ENCODE measurements at regions not wholly inside any gene's neighbourhood (a gene's known extent, or its start where the extent isn't known, plus 50 kb on each side); places are given as distances from the start of the nearest gene placed in this dataset.

DNA sequence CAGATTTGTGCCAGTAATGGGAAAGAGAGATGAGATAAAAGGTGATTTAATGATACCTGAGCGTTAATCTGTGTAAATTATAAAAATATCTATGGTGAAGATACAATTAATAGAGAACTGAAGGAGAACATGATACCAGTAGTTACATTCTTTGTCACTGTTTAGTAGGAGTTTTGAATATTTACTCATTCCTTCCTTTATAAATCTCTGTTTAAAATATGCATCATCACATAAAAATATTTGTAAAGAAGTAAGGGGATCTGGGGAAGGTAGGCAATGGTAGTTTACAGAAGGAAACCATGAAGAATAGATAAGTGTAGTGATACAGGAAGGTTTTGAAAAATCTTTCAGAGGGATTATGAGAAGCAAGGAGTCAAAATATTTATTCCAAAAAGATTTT is 190.6 kb upstream of the PCDH18 start:
- 75 to 83% methylated on average over 1 of the region's 1 CpG for WGBS, 2 donors
- no peak for ATAC-seq (ENCODE audit: low FRiP score)
- Histone ChIP-seq H3K36me3 (ENCODE audit: control insufficient read depth in 1 of 2, insufficient read depth in 2 of 2, low read length in 1 of 2) (no peaks in the 10 kb centered on the region), H3K9me3 (ENCODE audit: control insufficient read depth, low read length) (no peaks in the 10 kb centered on the region), H3K4me3 (ENCODE audit: low read length in 2 of 2) (no peak overlapping the region), H3K27me3 (ENCODE audit: control insufficient read depth in 1 of 2, insufficient read depth in 2 of 2, low read length in 1 of 2) (no peaks in the 10 kb centered on the region), H3K4me1 (ENCODE audit: control insufficient read depth in 1 of 2, insufficient read depth in 2 of 2, low read length in 2 of 2) (no peaks in the 10 kb centered on the region), H3K27ac (ENCODE audit: low read depth in 1 of 2, low read length in 2 of 2) (no peak overlapping the region)
- no peak for DNase-seq
- intact Hi-C loops (cut with DNase I) = no loop called here

DNA sequence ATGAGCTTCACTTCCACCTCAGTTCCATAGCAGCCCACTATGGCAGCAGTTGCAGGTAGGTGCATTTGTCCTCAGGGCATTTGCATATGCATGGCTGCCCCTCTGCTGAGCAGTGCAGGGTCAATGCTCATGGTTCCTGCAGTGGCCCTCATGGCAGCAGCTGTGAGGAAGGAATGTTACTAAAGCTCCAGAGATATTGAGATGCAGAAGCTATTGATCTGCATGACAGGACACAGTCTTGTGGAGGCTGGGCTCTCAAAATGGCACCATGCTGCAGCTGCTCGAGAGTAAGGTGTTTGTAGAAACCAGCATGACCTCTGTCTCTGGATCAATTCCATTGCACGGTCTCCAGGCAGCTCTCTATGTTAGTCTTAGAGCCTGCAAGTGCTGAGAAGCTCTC is 179.2 kb upstream of the PCDH18 start:
- no peak for ATAC-seq (ENCODE audit: low FRiP score)

DNA sequence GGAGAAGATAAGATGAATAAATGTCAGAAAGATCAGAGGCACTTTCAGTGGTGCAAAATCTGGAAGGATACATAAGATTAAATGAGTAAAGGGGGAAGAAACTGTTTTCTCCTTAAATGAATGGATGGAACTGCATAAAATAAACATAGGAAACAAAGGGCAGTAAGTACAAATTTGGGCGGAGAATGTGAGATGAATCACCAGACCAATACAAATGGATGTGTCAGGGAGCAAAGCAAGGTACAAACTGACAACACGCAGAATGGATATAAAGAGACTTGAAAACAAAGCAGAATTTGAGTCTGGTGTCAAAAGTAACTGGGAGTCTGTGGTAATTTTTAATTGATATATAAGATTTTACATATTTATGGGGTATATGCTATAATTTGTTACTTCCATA is 175.3 kb upstream of the PCDH18 start:
- Histone ChIP-seq H3K36me3 (ENCODE audit: control insufficient read depth in 1 of 2, insufficient read depth in 2 of 2, low read length in 1 of 2) (no peaks in the 10 kb centered on the region), H3K9me3 (ENCODE audit: control insufficient read depth, low read length) (no peaks in the 10 kb centered on the region), H3K4me3 (ENCODE audit: low read length in 2 of 2) (no peak overlapping the region), H3K27me3 (ENCODE audit: control insufficient read depth in 1 of 2, insufficient read depth in 2 of 2, low read length in 1 of 2) (no peaks in the 10 kb centered on the region), H3K27ac (ENCODE audit: low read depth in 1 of 2, low read length in 2 of 2) (no peak overlapping the region), H3K4me1 (ENCODE audit: control insufficient read depth in 1 of 2, insufficient read depth in 2 of 2, low read length in 2 of 2) (peaks cover 0 to 1% of the 10 kb centered on the region in 2 donors)
- 91 to 98% methylated on average over 2 of the region's 2 CpGs for WGBS, 2 donors
- no peak for DNase-seq
- intact Hi-C loops (cut with DNase I) = no loop called here
- no peak for ATAC-seq (ENCODE audit: low FRiP score)

More for the DNA sequence above, 179.2 kb upstream of the PCDH18 start:
- H3K36me3 ChIP-seq (ENCODE audit: control insufficient read depth in 1 of 2, insufficient read depth in 2 of 2, low read length in 1 of 2) = no peaks in the 10 kb centered on the region
- H3K9me3 ChIP-seq (ENCODE audit: control insufficient read depth, low read length) = no peaks in the 10 kb centered on the region
- DNase-seq = peak in 1 of 2 donors; percentile 45
- H3K27ac ChIP-seq (ENCODE audit: low read depth in 1 of 2, low read length in 2 of 2) = no peak overlapping the region
- 74 to 86% methylated on average over 2 of the region's 2 CpGs for WGBS, 2 donors
- H3K4me1 ChIP-seq (ENCODE audit: control insufficient read depth in 1 of 2, insufficient read depth in 2 of 2, low read length in 2 of 2) = no peaks in the 10 kb centered on the region
- no peak overlapping the region for H3K4me3 ChIP-seq (ENCODE audit: low read length in 2 of 2)
- intact Hi-C loops (cut with DNase I) = no loop called here
- H3K27me3 ChIP-seq (ENCODE audit: control insufficient read depth in 1 of 2, insufficient read depth in 2 of 2, low read length in 1 of 2) = no peaks in the 10 kb centered on the region

DNA sequence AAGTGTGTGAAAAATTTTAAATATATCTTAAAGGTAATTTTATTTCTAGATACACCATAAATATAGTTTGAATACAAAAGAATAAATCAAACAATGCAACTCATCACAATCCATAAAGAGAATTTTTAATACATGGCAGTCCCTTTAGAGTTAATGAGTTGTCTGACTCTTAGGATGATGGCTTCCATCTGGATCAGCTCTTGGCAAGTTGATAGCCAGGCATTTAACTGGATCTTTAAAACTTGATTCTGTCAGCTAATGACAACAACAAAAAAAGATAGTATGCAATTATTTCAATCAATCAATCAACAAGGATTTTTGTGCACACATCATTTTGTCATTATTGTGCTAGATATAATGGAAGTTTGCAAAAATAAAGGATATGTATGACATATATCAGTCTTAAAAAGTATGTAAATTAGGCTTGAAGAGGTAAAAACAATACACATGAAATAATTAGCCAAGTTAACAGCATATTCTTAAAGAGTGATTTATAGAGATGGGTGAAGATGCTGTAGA is 174.9 kb upstream of the PCDH18 start:
- Histone ChIP-seq H3K4me1 (ENCODE audit: control insufficient read depth in 1 of 2, insufficient read depth in 2 of 2, low read length in 2 of 2) (peaks cover 0 to 1% of the 10 kb centered on the region in 2 donors), H3K27me3 (ENCODE audit: control insufficient read depth in 1 of 2, insufficient read depth in 2 of 2, low read length in 1 of 2) (no peaks in the 10 kb centered on the region), H3K36me3 (ENCODE audit: control insufficient read depth in 1 of 2, insufficient read depth in 2 of 2, low read length in 1 of 2) (no peaks in the 10 kb centered on the region), H3K4me3 (ENCODE audit: low read length in 2 of 2) (no peak overlapping the region), H3K9me3 (ENCODE audit: control insufficient read depth, low read length) (no peaks in the 10 kb centered on the region), H3K27ac (ENCODE audit: low read depth in 1 of 2, low read length in 2 of 2) (no peak overlapping the region)
- intact Hi-C loops (cut with DNase I) = no loop called here
- DNase-seq (no peak), ATAC-seq (ENCODE audit: low FRiP score) (no peak)

DNA sequence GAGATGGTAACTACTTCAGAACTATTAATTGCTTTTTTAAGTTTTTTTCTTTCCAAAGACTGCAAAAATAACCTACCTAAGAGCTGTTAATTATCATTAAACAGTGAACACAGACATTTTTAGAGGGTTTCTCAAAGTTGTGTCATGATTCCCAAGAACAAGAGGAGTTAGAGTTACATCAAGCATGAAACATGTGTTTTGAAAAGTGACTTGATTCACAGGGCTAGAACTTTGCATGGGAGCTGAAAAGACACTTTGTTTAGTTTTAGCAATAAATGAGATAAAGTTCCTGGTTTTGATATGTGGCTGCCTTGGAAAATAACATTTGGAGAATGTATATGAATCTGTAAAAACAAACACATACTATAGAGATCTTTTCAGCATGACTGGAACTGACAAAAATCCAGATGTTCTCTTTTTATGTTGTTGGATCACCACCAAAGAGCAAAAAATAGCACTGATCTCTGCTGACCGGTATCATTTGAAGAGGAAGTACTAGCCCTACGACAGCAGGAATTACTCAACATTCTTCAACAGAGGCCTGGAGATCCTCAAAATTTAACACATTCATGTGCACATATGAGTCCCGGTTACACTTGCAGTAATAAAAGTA is 173.0 kb upstream of the PCDH18 start:
- no peaks in the 10 kb centered on the region for H3K9me3 ChIP-seq (ENCODE audit: control insufficient read depth, low read length)
- ATAC-seq (ENCODE audit: low FRiP score) (peak; percentile 69), DNase-seq (no peak)
- H3K27ac ChIP-seq (ENCODE audit: low read depth in 1 of 2, low read length in 2 of 2) = peak overlapping the region in 1 of 2 donors; percentile 59
- 9 to 12% methylated on average over 3 of the region's 3 CpGs for WGBS, 2 donors
- intact Hi-C loops (cut with DNase I) = no loop called here
- no peak overlapping the region for H3K4me3 ChIP-seq (ENCODE audit: low read length in 2 of 2)
- no peaks in the 10 kb centered on the region for H3K36me3 ChIP-seq (ENCODE audit: control insufficient read depth in 1 of 2, insufficient read depth in 2 of 2, low read length in 1 of 2)
- peaks cover 0 to 1% of the 10 kb centered on the region in 2 donors for H3K4me1 ChIP-seq (ENCODE audit: control insufficient read depth in 1 of 2, insufficient read depth in 2 of 2, low read length in 2 of 2)
- no peaks in the 10 kb centered on the region for H3K27me3 ChIP-seq (ENCODE audit: control insufficient read depth in 1 of 2, insufficient read depth in 2 of 2, low read length in 1 of 2)

DNA sequence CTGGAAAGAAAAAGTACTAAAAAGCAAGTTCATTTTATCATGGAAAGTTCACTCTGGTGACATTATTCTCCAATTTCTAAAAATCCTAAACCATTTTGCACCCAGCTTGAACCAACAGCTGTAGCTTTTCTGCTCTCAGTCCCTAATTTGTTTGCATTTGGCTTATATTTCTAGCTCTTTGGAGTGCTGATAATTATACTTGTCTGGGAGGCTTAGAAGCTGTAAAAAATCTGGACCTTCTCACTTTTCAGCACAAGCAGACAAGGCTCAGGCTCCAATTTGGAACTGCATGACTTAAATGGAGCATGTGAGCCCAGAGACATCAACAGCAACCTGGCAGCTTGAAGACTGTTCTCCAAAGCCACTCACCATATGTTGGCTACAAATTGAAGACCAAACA is 170.9 kb upstream of the PCDH18 start:
- Histone ChIP-seq H3K27ac (ENCODE audit: low read depth in 1 of 2, low read length in 2 of 2) (no peak overlapping the region), H3K4me1 (ENCODE audit: control insufficient read depth in 1 of 2, insufficient read depth in 2 of 2, low read length in 2 of 2) (peaks cover 0 to 1% of the 10 kb centered on the region in 2 donors), H3K36me3 (ENCODE audit: control insufficient read depth in 1 of 2, insufficient read depth in 2 of 2, low read length in 1 of 2) (no peaks in the 10 kb centered on the region), H3K27me3 (ENCODE audit: control insufficient read depth in 1 of 2, insufficient read depth in 2 of 2, low read length in 1 of 2) (no peaks in the 10 kb centered on the region), H3K9me3 (ENCODE audit: control insufficient read depth, low read length) (no peaks in the 10 kb centered on the region), H3K4me3 (ENCODE audit: low read length in 2 of 2) (no peak overlapping the region)
- no peak for ATAC-seq (ENCODE audit: low FRiP score)
- intact Hi-C loops (cut with DNase I) = no loop called here
- DNase-seq = no peak

DNA sequence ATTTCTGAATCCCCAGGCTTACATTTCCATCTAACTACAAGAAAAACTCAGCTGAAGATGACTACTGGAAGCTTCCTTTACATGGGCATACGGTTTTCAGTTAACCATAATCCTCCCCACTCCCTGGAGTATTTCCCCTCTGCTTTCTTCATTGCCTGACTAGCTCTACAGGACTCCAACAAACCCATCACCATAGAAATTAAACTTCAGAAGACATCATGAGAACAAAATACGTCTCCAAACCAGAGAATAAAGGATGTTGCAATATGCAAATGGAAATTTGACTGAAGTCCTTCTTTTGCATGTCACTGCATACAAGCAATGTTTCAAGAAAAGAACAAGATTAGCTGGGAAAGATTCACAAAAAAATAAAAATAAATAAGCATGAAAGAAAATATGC is 170.2 kb upstream of the PCDH18 start:
- H3K36me3 ChIP-seq (ENCODE audit: control insufficient read depth in 1 of 2, insufficient read depth in 2 of 2, low read length in 1 of 2) = no peaks in the 10 kb centered on the region
- no peak overlapping the region for H3K4me3 ChIP-seq (ENCODE audit: low read length in 2 of 2)
- no peak overlapping the region for H3K27ac ChIP-seq (ENCODE audit: low read depth in 1 of 2, low read length in 2 of 2)
- 70 to 78% methylated on average over 2 of the region's 2 CpGs for WGBS, 2 donors
- DNase-seq = no peak
- no peak for ATAC-seq (ENCODE audit: low FRiP score)
- H3K27me3 ChIP-seq (ENCODE audit: control insufficient read depth in 1 of 2, insufficient read depth in 2 of 2, low read length in 1 of 2) = no peaks in the 10 kb centered on the region
- intact Hi-C loops (cut with DNase I) = no loop called here
- peaks cover 0 to 1% of the 10 kb centered on the region in 2 donors for H3K4me1 ChIP-seq (ENCODE audit: control insufficient read depth in 1 of 2, insufficient read depth in 2 of 2, low read length in 2 of 2)
- no peaks in the 10 kb centered on the region for H3K9me3 ChIP-seq (ENCODE audit: control insufficient read depth, low read length)

DNA sequence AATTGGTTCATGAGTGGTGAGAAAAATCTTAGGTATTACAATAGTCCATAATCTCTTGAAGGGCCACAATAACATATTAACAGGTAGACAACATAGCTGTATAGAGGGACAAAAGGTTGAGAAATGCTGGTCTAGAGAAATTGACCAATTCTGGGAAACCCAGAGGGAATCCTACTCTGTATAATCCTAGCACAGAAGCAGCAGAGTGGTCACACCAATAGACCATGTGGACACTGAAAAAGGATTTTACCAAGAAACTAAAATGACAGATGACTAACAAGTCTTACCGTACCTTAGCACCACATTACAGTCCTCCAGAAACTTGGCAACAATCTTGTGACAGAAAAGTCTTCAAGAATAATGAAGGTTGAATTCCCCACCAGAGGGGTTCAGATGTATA is 169.1 kb upstream of the PCDH18 start:
- Histone ChIP-seq H3K9me3 (ENCODE audit: control insufficient read depth, low read length) (no peaks in the 10 kb centered on the region), H3K27me3 (ENCODE audit: control insufficient read depth in 1 of 2, insufficient read depth in 2 of 2, low read length in 1 of 2) (no peaks in the 10 kb centered on the region), H3K36me3 (ENCODE audit: control insufficient read depth in 1 of 2, insufficient read depth in 2 of 2, low read length in 1 of 2) (no peaks in the 10 kb centered on the region), H3K4me3 (ENCODE audit: low read length in 2 of 2) (no peak overlapping the region), H3K27ac (ENCODE audit: low read depth in 1 of 2, low read length in 2 of 2) (no peak overlapping the region), H3K4me1 (ENCODE audit: control insufficient read depth in 1 of 2, insufficient read depth in 2 of 2, low read length in 2 of 2) (peaks cover 0 to 1% of the 10 kb centered on the region in 2 donors)
- DNase-seq (no peak), ATAC-seq (ENCODE audit: low FRiP score) (no peak)
- 93 to 97% methylated on average over 1 of the region's 1 CpG for WGBS, 2 donors
- intact Hi-C loops (cut with DNase I) = no loop called here

DNA sequence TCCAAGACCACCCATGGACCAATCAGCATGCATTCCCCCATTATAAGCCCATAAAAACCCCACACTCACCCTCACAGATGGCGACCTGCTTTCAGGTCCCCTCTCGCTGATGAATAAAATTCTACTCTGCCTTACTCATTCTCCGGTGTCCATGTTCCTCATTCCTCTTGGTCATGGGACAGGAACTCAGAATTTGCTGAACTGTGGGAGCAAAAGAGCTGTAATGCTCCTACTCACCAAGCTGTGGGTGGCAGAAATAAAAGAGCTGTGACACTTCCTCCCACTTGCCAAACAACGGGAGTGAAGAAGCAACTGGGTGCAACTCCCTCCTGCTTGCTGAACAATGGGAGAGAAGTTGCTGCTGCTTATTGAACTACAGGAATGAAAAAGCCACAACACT is 168.5 kb upstream of the PCDH18 start:
- ATAC-seq (ENCODE audit: low FRiP score) (peak; percentile 13), DNase-seq (peak in 1 of 2 donors; percentile 20)
- no peaks in the 10 kb centered on the region for H3K27me3 ChIP-seq (ENCODE audit: control insufficient read depth in 1 of 2, insufficient read depth in 2 of 2, low read length in 1 of 2)
- no peaks in the 10 kb centered on the region for H3K36me3 ChIP-seq (ENCODE audit: control insufficient read depth in 1 of 2, insufficient read depth in 2 of 2, low read length in 1 of 2)
- H3K27ac ChIP-seq (ENCODE audit: low read depth in 1 of 2, low read length in 2 of 2) = no peak overlapping the region
- H3K9me3 ChIP-seq (ENCODE audit: control insufficient read depth, low read length) = no peaks in the 10 kb centered on the region
- WGBS, 2 donors = 93 to 97% methylated on average over 4 of the region's 4 CpGs
- intact Hi-C loops (cut with DNase I) = no loop called here
- H3K4me1 ChIP-seq (ENCODE audit: control insufficient read depth in 1 of 2, insufficient read depth in 2 of 2, low read length in 2 of 2) = peaks cover 0 to 1% of the 10 kb centered on the region in 2 donors
- no peak overlapping the region for H3K4me3 ChIP-seq (ENCODE audit: low read length in 2 of 2)
